NCI-H748 treated with DMSO at 0.1 percent for 48 hours (cell line): ENCODE measurements at regions not wholly inside any gene's neighbourhood (a gene's known extent, or its start where the extent isn't known, plus 50 kb on each side); places are given as distances from the start of the nearest gene placed in this dataset.

Experiments used
- DNase-seq: peaks from one replicate; lab custom pipeline; 2025; lab: John Stamatoyannopoulos, UW

GRCh38 chr4:33171873-33172525, 2451.8 kb downstream of the PCDH7 start:
- DNase-seq = no peak

DNA sequence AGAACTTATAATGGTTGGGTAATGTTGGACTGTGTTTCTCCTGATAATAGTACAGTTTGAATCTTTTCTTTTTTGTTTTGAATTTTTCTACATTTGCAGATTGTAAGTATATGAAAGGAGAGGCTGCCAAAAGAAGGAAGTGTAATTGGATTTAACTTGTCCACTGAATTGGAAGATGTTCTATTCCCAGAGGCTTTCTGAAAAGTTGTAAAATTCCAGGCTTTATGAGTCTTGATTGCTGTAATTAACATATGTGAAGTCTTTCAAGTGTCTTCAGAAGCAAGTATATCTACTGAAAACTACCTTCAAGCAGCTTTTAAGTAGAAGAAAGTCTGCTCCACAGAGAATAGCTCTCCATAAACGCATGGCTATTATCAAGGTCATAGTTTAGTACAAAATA, 2456.4 kb downstream of the PCDH7 start:
- no peak for DNase-seq

DNA sequence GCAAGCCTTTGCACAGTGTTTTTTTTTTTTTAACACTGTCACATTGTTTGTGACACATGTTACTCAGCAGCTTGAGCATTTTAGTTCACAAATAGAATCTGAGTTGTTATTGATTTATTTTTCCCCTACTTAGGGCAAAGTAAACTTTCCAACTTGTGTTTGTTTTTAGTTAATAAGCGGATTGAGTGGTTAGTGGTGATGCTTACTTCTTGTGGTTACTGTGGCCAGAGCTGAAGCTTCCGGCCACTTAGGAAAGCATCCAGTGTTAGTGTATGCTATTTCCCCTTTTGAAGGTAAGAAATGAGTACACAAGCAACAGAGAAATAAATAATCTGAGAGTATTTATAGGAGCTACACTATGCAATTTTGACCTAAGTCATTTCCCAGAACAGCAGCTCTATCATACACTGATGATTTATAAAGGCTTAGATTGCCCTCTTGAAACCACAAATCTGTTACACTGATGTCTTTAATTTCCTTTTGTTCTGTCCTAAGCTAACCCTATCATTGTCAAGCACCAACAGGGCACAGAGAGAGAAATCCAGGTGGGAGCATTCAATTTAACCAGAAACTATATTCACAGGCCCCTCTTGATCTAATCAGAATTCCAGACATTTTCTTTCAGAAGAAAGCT, 2464.6 kb downstream of the PCDH7 start:
- DNase-seq = no peak

DNA sequence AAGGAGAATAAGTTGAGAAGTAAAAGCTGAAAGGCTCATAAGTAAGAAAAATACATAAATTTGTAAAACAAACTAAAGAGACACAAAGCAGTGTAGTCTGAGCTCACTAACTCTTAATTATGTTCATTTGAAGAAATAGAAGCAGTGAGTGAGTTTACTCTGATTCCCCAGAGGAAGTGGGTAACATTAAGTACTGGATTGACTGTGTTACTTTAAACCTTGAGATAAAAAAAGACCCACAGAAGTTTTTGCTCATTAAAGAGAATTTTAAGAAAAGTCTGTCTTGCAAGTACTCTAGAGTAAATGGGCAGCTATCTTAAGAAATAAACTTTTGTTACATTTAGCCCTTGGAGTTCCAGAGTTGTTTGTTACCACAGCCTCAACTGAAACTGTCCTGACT, 2466.9 kb downstream of the PCDH7 start:
- DNase-seq = no peak

DNA sequence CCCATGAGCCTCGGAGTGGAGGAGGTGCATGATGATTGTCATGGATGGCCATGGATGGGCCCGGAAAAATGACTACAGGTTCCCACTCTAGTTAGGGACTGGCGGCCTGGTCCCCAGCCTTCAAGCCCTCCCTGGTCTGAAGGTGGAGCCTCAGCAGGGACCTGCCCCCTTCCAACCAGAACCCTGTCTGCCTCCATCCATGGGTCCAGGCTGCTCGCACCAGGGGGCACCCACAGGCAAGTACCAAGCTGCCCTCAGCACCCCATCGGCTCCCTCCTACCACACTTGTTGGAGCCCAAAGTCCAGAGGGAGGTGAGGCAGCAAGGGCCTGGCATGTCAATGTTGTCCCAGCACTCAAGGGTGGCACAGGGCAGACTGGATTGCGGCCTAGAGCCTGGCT, 2468.6 kb downstream of the PCDH7 start:
- DNase-seq = no peak

DNA sequence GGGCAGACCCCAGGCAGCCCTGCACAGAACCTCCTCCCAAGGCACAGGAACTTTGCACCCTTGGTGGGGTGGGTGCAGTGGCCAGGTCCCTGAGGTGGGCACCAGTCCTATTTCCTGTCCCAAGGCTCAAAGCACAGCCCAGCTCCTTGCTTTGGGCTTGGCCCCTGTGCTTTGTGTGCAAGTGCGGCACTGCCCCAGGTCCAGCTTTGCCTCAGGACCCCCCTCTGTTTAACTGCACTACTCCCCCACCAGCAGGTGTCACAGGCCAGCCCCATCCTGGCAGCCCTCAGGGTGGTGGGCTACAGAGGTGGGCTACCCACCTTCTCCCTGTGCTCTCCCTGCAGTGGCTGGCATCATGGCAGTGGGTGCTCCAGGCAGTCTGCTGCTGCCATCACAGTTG, 2469.0 kb downstream of the PCDH7 start:
- no peak for DNase-seq

- DNase-seq = no peak
Measured at GRCh38 chr4:33193109-33193508, 2472.9 kb downstream of the PCDH7 start.

- no peak for DNase-seq
Measured at GRCh38 chr4:33200377-33200776, 2480.2 kb downstream of the PCDH7 start.

- no peak for DNase-seq
Measured at GRCh38 chr4:33218238-33218637, 2498.1 kb downstream of the PCDH7 start.

DNA sequence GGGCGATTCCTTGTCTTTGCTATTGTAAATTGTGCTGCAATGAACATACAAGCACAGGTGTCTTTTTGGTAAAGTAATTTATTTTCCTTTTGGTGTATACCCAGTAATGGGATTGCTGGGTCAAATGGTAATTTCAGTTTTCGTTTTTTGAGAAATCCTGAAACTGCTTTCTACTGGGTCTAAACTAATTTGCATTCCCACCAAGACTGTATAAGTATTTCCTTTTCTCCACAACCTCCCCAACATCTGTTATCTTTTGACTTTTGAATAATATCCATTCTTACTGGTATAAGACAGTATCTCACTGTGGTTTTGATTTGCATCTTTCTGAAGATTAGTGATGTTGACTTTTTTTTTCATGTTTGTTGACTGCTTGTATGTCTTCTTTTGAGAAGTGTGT, 2506.0 kb downstream of the PCDH7 start:
- no peak for DNase-seq

GRCh38 chr4:33226783-33227182, 2506.6 kb downstream of the PCDH7 start:
- no peak for DNase-seq

DNA sequence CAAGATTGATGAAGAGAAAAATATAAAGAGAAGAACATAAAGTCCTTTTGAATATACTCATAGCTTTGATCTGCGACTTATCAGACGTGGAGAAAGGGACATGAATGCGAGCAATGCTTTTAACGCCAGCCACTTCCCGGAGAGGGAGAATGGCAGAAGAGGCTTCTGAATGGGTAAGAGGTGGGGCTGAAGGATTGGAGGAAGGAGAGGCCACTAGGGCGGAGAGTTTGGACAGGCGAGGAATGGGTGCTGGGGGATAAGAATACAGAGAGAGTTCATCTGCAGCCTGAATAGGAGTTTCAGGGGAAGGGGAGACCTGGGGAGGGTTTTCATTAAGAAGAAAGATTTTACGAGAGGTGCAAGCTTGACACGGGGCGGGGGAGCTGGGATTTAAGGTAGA, 2534.9 kb downstream of the PCDH7 start:
- no peak for DNase-seq

GRCh38 chr4:33255507-33255906, 2535.3 kb downstream of the PCDH7 start:
- no peak for DNase-seq

DNA sequence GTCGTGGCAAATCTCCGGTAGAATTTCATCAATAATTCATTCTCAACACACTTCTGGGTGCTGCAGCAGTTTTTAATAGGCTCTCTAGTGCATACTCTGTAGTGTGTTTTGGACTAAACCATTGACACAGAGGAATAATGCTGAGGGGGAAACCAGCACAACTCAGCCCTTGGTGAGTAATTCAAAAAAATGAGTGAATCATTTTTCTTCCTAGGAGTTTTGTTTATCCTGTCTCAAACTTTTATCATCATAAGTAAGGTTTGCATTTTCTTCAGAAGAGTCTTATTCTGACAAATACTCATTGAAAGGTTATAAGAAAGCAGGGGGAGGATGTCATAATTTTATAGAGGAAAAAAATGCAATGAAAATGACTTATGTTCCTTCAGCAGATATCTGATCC, 2542.7 kb downstream of the PCDH7 start:
- DNase-seq = no peak

GRCh38 chr4:33268776-33269175, 2548.6 kb downstream of the PCDH7 start:
- DNase-seq = no peak

GRCh38 chr4:33270403-33270802, 2550.2 kb downstream of the PCDH7 start:
- no peak for DNase-seq

DNA sequence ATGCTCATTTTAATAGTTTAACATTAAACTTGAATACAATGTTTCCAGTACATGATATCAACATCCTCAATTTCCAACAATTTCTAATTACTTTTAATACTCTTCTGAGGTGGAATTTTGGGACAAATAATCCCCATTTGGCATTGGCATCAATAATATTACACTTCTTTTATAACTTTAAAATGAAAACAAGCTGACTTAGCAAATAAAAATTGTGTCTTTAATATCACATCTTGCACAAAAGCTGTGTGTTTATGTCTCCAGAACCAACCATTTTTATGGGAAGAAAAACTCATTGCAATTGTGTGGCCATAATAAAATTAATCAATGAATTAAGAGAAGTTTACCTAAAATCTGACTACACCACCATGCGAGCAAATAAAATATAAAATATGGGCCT, 2552.6 kb downstream of the PCDH7 start:
- no peak for DNase-seq

DNA sequence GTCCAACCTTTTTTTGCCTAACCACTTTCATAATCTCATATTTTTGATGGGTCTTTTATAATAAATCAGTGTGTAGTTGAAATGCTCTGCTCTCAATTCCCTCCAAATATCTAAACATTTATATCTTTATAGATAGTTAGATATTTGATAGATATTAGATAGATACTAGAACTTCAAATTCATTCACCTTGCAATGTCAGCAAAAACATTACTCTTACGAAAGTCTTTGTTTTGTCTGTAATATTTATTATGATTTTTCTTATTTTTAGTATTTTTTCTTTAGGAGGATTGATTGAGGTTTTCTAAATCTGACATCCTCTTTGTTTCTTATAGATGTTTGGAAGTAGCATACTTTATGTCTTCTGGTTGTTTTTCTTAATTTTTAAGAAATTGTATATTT, 2563.6 kb downstream of the PCDH7 start:
- DNase-seq = no peak

DNA sequence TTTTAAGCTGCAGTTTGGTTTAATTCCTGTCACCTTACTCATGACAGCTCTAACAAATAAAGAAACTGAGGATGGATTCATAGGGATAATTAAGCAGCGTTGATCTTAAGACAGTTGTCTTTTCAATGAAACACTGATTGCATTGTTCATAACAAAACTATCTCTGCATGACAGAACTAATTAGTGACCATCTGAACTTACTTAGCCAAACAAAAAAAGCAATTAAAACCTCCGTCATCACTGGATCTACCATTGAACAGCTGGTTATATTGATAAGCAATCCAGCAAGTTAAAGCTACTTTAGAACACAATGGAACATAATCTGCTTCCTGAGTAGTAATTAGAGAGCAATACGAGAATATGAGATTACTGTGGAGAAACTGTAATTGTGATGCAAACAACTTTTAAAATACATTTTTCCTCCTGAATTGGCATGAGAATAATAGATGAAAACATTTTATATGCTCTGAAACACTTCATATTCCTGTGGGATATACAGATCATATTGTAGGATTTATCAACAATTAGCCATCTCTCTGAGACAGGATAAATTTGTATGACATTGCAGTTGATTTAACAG, 2576.8 kb downstream of the PCDH7 start:
- peak; percentile 32 for DNase-seq

DNA sequence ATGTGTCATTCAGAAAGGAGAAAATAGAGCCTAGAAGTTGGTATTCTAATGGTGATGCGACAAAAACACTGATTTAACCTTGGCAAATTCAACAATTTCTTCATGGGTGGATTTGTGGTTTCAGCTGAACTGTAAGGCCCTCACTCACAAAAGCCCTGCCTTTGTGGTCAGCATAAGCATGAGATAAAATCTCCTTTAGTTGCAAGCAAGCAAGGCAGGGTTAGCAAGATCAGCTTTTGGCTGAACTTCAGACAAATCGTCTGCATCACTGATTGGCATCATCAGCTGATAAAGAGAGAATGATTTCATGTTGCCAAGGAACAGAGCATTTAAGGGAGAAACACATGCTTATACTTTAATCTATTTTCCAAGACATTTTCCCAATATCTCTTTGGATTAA, 2582.2 kb downstream of the PCDH7 start:
- no peak for DNase-seq

GRCh38 chr4:33306131-33306530, 2586.0 kb downstream of the PCDH7 start:
- DNase-seq = no peak

- no peak for DNase-seq
Measured at GRCh38 chr4:33316033-33316432, 2595.9 kb downstream of the PCDH7 start.

GRCh38 chr4:33316578-33316977, 2596.4 kb downstream of the PCDH7 start:
- DNase-seq = no peak

- DNase-seq = no peak
Measured at GRCh38 chr4:33323393-33323792, 2603.2 kb downstream of the PCDH7 start.
